ENCODE measurements at regions not wholly inside any gene's neighbourhood (a gene's known extent, or its start where the extent isn't known, plus 50 kb on each side); places are given as distances from the start of the nearest gene placed in this dataset.

GRCh38 chr3:194941956-194942511 is 256.4 kb downstream of the FAM43A start:
- TF ChIP-seq CTCF (IDR thresholded peaks at IDR 0.05) (no peak), RAD21 (conservative IDR thresholded peaks at IDR 0.05 in 1 of 2, IDR thresholded peaks at IDR 0.05 in 1 of 2) (no peak), POLR2AphosphoS2 (conservative IDR thresholded peaks at IDR 0.05; ENCODE audit: low read length) (no peak), REST (IDR thresholded peaks at IDR 0.05) (no peak), RCOR1 (IDR thresholded peaks at IDR 0.05; ENCODE audit: low read depth, low read length) (no peak), USF2 (IDR thresholded peaks at IDR 0.05) (no peak), POLR2A (IDR thresholded peaks at IDR 0.05; ENCODE audit: low read length) (no peak), CEBPB (IDR thresholded peaks at IDR 0.05) (no peak), E2F6 (IDR thresholded peaks at IDR 0.05; ENCODE audit: borderline replicate concordance, low read depth) (no peak), JUNB (IDR thresholded peaks at IDR 0.05) (no peak), MAX (IDR thresholded peaks at IDR 0.05) (no peak), HDAC2 (IDR thresholded peaks at IDR 0.05) (no peak), ESRRA (IDR thresholded peaks at IDR 0.05; ENCODE audit: borderline replicate concordance, low read length) (no peak)

All from A549 (cell line).